H9 (cell line): ENCODE measurements at regions not wholly inside any gene's neighbourhood (a gene's known extent, or its start where the extent isn't known, plus 50 kb on each side); places are given as distances from the start of the nearest gene placed in this dataset.

Source experiments
- DNase-seq: peaks from one replicate; pipeline ENCODE4 v3.0.0-alpha.2; 2017
- H2AFZ ChIP-seq: one replicate; pipeline ENCODE4 v1.6.1; 2013; ENCODE audit warnings: mild to moderate bottlenecking, low read length, control low read depth, moderate library complexity
- H2AK5ac ChIP-seq: 2 replicates; pipeline ENCODE4 v1.6.1; 2013; ENCODE audit warnings: low read length, control low read depth, mixed read lengths; ENCODE audit not compliant: insufficient read length
- H2BK120ac ChIP-seq: one replicate; pipeline ENCODE4 v1.6.1; 2013; ENCODE audit warnings: low read depth, mild to moderate bottlenecking, low read length, control low read depth, inconsistent platforms; ENCODE audit not compliant: poor library complexity, severe bottlenecking
- H2BK12ac ChIP-seq: 2 replicates; pipeline ENCODE4 v1.6.1; 2013; ENCODE audit warnings: low read length, control low read depth, mixed read lengths, low read depth; ENCODE audit not compliant: insufficient read length
- H2BK15ac ChIP-seq: 2 replicates; pipeline ENCODE4 v1.6.1; 2013; ENCODE audit warnings: low read depth, low read length, control low read depth
- H2BK20ac ChIP-seq: one replicate; pipeline ENCODE4 v1.6.1; 2013; ENCODE audit warnings: low read depth, mild to moderate bottlenecking, low read length, control low read depth, inconsistent platforms; ENCODE audit not compliant: poor library complexity, severe bottlenecking
- H2BK5ac ChIP-seq: 2 replicates; pipeline ENCODE4 v1.6.1; 2013; ENCODE audit warnings: low read length, control low read depth, mixed read lengths; ENCODE audit not compliant: insufficient read length
- H3K14ac ChIP-seq: 2 replicates; pipeline ENCODE4 v1.6.1; 2013; ENCODE audit warnings: low read length, control low read depth; ENCODE audit not compliant: insufficient read depth
- H3K18ac ChIP-seq: 2 replicates; pipeline ENCODE4 v1.6.1; 2013; ENCODE audit warnings: low read depth, mild to moderate bottlenecking, mixed read lengths, low read length, control low read depth; ENCODE audit not compliant: insufficient read length
- H3K23ac ChIP-seq: 2 replicates; pipeline ENCODE4 v1.6.1; 2013; ENCODE audit warnings: low read length, control low read depth, mixed read lengths, low read depth; ENCODE audit not compliant: insufficient read length
- H3K23me2 ChIP-seq: 2 replicates; pipeline ENCODE4 v1.6.1; 2013; ENCODE audit warnings: low read depth, mild to moderate bottlenecking, mixed read lengths, low read length, control low read depth; ENCODE audit not compliant: insufficient read length, poor library complexity, severe bottlenecking
- H3K27ac ChIP-seq: 2 replicates; pipeline ENCODE4 v1.5.1; 2013; ENCODE audit warnings: low read length, control low read depth, mixed read lengths, low read depth; ENCODE audit not compliant: insufficient read length
- H3K27me3 ChIP-seq: 2 replicates; pipeline ENCODE4 v1.6.1; 2013; ENCODE audit warnings: low read length, control low read depth, inconsistent platforms; ENCODE audit not compliant: insufficient read depth
- H3K4ac ChIP-seq: 2 replicates; pipeline ENCODE4 v1.6.1; 2013; ENCODE audit warnings: low read depth, mild to moderate bottlenecking, control low read depth, inconsistent platforms, low read length, moderate library complexity
- H3K4me1 ChIP-seq: 2 replicates; pipeline ENCODE4 v1.6.1; 2013; ENCODE audit warnings: low read length, control low read depth, inconsistent platforms; ENCODE audit not compliant: insufficient read depth
- H3K4me2 ChIP-seq: 2 replicates; pipeline ENCODE4 v1.6.1; 2013; ENCODE audit warnings: low read length, control low read depth, mixed read lengths; ENCODE audit not compliant: insufficient read length, insufficient read depth
- H3K56ac ChIP-seq: 2 replicates; pipeline ENCODE4 v1.6.1; 2013; ENCODE audit warnings: low read depth, mild to moderate bottlenecking, mixed read lengths, low read length, control low read depth; ENCODE audit not compliant: insufficient read length
- H3K79me1 ChIP-seq: 2 replicates; pipeline ENCODE4 v1.6.1; 2013; ENCODE audit warnings: low read depth, mild to moderate bottlenecking, moderate library complexity, low read length, control low read depth, inconsistent platforms; ENCODE audit not compliant: insufficient read depth, poor library complexity, severe bottlenecking
- H3K79me2 ChIP-seq: 2 replicates; pipeline ENCODE4 v1.6.1; 2013; ENCODE audit warnings: low read length, control low read depth, inconsistent platforms; ENCODE audit not compliant: insufficient read depth
- H3K9ac ChIP-seq: 2 replicates; pipeline ENCODE4 v1.6.1; 2013; ENCODE audit warnings: low read length, control low read depth, mixed read lengths; ENCODE audit not compliant: insufficient read length; ENCODE audit errors: extremely low read depth
- H3K9me3 ChIP-seq: one replicate; pipeline ENCODE4 v1.6.1; 2013; ENCODE audit warnings: low read depth, low read length, inconsistent platforms; ENCODE audit not compliant: control insufficient read depth
- H3T11ph ChIP-seq: one replicate; pipeline ENCODE4 v1.6.1; 2013; ENCODE audit warnings: mild to moderate bottlenecking, low read length, control low read depth, inconsistent platforms
- H4K20me1 ChIP-seq: one replicate; pipeline ENCODE4 v1.6.1; 2013; ENCODE audit not compliant: control insufficient read depth, insufficient read length, insufficient read depth
- H4K5ac ChIP-seq: 2 replicates; pipeline ENCODE4 v1.6.1; 2013; ENCODE audit warnings: low read depth, mild to moderate bottlenecking, mixed read lengths, low read length, control low read depth; ENCODE audit not compliant: insufficient read length
- H4K8ac ChIP-seq: replicated peaks from 2 replicates; pipeline ENCODE4 v1.6.1; 2013; ENCODE audit warnings: low read length, control low read depth, mixed read lengths, low read depth; ENCODE audit not compliant: insufficient read length
- H4K91ac ChIP-seq: 2 replicates; pipeline ENCODE4 v1.6.1; 2013; ENCODE audit warnings: low read depth, mild to moderate bottlenecking, moderate library complexity, mixed read lengths, low read length, control low read depth; ENCODE audit not compliant: insufficient read length
- H3K27ac Mint-ChIP-seq, 3 experiments: 2 replicates in 2 of 3; 3 replicates in 1 of 3; pipeline ENCODE4 v1.8.0; 2020 to 2021; ENCODE audit warnings: mixed read lengths in 3 of 3, mild to moderate bottlenecking in 1 of 3, moderate library complexity in 1 of 3
- H3K27me3 Mint-ChIP-seq: 2 replicates; pipeline ENCODE4 v1.8.0; 2021; ENCODE audit warnings: low read depth, mild to moderate bottlenecking, moderate library complexity, mixed read lengths
- H3K36me3 Mint-ChIP-seq, 3 experiments: 2 replicates in 2 of 3; 3 replicates in 1 of 3; pipeline ENCODE4 v1.8.0; 2020 to 2021; ENCODE audit warnings: low read depth in 3 of 3, mixed read lengths in 3 of 3; ENCODE audit not compliant: insufficient read depth in 1 of 3
- H3K4me1 Mint-ChIP-seq, 2 experiments: 2 replicates each; pipeline ENCODE4 v1.8.0; 2020; ENCODE audit warnings: mixed read lengths in 2 of 2
- H3K4me3 Mint-ChIP-seq, 2 experiments: 2 replicates in 1 of 2; 3 replicates in 1 of 2; pipeline ENCODE4 v1.8.0; 2020 to 2021; ENCODE audit warnings: mild to moderate bottlenecking in 2 of 2, mixed read lengths in 2 of 2, moderate library complexity in 1 of 2
- H3K9me3 Mint-ChIP-seq, 2 experiments: 2 replicates in 1 of 2; 3 replicates in 1 of 2; pipeline ENCODE4 v1.8.0; 2020; ENCODE audit warnings: mild to moderate bottlenecking in 2 of 2, mixed read lengths in 2 of 2, moderate library complexity in 1 of 2
- CTCF ChIP-seq: fragments of 200-600 bp; sonication (generic); conservative IDR thresholded peaks from 3 replicates; pipeline ENCODE4 v1.8.0; 2021; ENCODE audit warnings: antibody characterized with exemption, mild to moderate bottlenecking
- WGBS: extraction: QIAGEN DNeasy Blood & Tissue Kit; methylation state at CpG from one replicate; pipeline ENCODE4 v1.1.7; 2013; ENCODE audit warnings: missing lambda C conversion rate, low lambda C conversion rate, mixed read lengths; ENCODE audit not compliant: insufficient read length; ENCODE audit errors: extremely low coverage; 5-methylcytosine and 5-hydroxymethylcytosine counted together

- no CpG with 5 or more reads among the region's 1 CpG for WGBS
- H3K18ac ChIP-seq, result no peak overlapping the region
- no peak overlapping the region for H3K9ac ChIP-seq
- H3T11ph ChIP-seq, result no peak overlapping the region
- Mint-ChIP-seq H3K4me3 (no peak overlapping the region), H3K36me3 (peaks cover 0 to 14% (median 2%) of the 10 kb centered on the region in 3 experiments; a peak in 3 of 7 replicates), H3K4me1 (peaks cover 7% of the 10 kb centered on the region in 2 experiments; a peak in 2 of 4 replicates), H3K9me3 (peaks cover 2 to 5% of the 10 kb centered on the region in 2 experiments; a peak in 3 of 5 replicates), H3K27ac (no peak overlapping the region), H3K27me3 (no peaks in the 10 kb centered on the region)
- no peak overlapping the region for H2BK5ac ChIP-seq
- peaks cover 9% of the 10 kb centered on the region for H3K9me3 ChIP-seq
- H4K91ac ChIP-seq, result no peak overlapping the region
- H2AFZ ChIP-seq, result no peak overlapping the region
- H3K27me3 ChIP-seq, result no peaks in the 10 kb centered on the region
- H2AK5ac ChIP-seq, result no peak overlapping the region
- no peak overlapping the region for H4K5ac ChIP-seq
- H2BK20ac ChIP-seq, result no peak overlapping the region
- no peak overlapping the region for H3K27ac ChIP-seq
- no peak for DNase-seq
- H3K23me2 ChIP-seq, result no peaks in the 10 kb centered on the region
- no peaks in the 10 kb centered on the region for H3K79me1 ChIP-seq
- H3K23ac ChIP-seq, result no peak overlapping the region
- no peaks in the 10 kb centered on the region for H3K79me2 ChIP-seq
- H3K56ac ChIP-seq, result no peak overlapping the region
- H4K20me1 ChIP-seq, result no peaks in the 10 kb centered on the region
- no peak for TF ChIP-seq CTCF
- H2BK15ac ChIP-seq, result no peak overlapping the region
- no peak overlapping the region for H3K4me2 ChIP-seq
- H2BK12ac ChIP-seq, result no peak overlapping the region
- no peak overlapping the region for H2BK120ac ChIP-seq
- H4K8ac ChIP-seq, result no peak overlapping the region
- no peak overlapping the region for H3K14ac ChIP-seq
- H3K4ac ChIP-seq, result no peak overlapping the region
- H3K4me1 ChIP-seq, result no peaks in the 10 kb centered on the region
Observed at GRCh38 chr5:125582352-125582751, 835.9 kb upstream of the ZNF608 start.
